ENCODE measurements at regions not wholly inside any gene's neighbourhood (a gene's known extent, or its start where the extent isn't known, plus 50 kb on each side); places are given as distances from the start of the nearest gene placed in this dataset.
A peak's percentile ranks its signal among the peaks of the same experiment; 100 is the strongest.

DNA sequence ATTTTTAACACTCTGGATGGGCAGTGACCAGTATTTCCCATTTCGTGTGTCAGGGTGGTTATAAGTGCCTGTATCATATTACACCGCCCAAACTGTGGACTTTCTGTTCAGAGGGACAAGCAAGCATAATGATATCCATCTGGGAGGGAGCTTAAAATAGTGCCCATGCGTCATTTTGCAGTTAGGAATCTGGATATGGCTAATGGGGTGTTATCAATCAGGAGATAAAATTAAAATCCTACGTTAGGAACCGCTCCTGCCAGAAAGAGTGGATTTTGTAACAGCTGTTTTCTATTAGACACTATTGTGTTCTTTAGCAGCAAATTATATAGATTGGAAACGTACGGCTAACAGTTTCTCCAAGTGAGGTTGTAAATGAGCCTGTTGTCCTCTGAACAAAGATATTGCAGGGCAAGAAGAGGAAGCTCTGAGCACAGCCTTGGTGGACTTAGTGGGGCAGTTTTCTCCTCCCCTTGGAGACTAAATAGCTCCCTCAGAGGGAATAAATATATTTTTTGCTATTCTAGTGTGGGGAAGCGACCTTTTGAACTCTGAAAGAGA is 160.4 kb downstream of the SPATA31D1 start:
- DNase-seq = peak; percentile 77
- 29% methylated on average over 4 of the region's 8 CpGs for WGBS (ENCODE audit: insufficient coverage)
- peaks cover 8% of the 10 kb centered on the region for H3K4me1 ChIP-seq (ENCODE audit: control insufficient read depth, insufficient read depth, low read length)

GRCh38 chr9:82149501-82149946 is 161.0 kb downstream of the SPATA31D1 start:
- peak; percentile 63 for DNase-seq
- Histone ChIP-seq H3K4me1 (ENCODE audit: control insufficient read depth, insufficient read depth, low read length) (peaks cover 8% of the 10 kb centered on the region), H3K27me3 (ENCODE audit: control insufficient read depth, insufficient read depth, low read length) (no peaks in the 10 kb centered on the region), H3K4me3 (ENCODE audit: low read length) (no peak overlapping the region), H3K9me3 (replicated peaks; ENCODE audit: control insufficient read depth, low read depth, low read length) (no peaks in the 10 kb centered on the region), H3K36me3 (ENCODE audit: control insufficient read depth, insufficient read depth, low read length) (no peaks in the 10 kb centered on the region), H3K27ac (ENCODE audit: low read length) (peak overlapping the region; percentile 33)
- WGBS (ENCODE audit: insufficient coverage) = 34% methylated on average over 3 of the region's 4 CpGs

More for the DNA sequence above, 160.4 kb downstream of the SPATA31D1 start:
- Histone ChIP-seq H3K9me3 (replicated peaks; ENCODE audit: control insufficient read depth, low read depth, low read length) (no peaks in the 10 kb centered on the region), H3K36me3 (ENCODE audit: control insufficient read depth, insufficient read depth, low read length) (no peaks in the 10 kb centered on the region), H3K27ac (ENCODE audit: low read length) (peak overlapping the region; percentile 33), H3K4me3 (ENCODE audit: low read length) (no peak overlapping the region), H3K27me3 (ENCODE audit: control insufficient read depth, insufficient read depth, low read length) (no peaks in the 10 kb centered on the region)

DNA sequence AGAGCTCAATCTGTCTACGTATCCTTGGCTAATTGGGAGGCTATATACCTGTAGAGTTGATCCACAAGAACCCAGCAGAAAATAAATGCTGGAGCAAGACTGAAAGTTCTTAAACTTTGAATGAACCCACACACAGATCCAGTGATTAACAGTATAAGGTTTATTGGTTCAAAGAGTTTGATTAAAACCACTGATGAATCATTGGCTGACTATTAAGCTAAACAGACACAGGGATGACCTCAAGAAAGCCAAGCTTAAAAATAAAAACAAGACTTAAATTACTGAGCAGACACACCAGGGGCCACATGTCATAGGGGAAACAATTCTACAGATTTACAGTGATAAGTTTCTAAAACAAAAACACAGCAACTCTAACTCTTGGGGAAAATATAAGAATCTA is 163.6 kb downstream of the SPATA31D1 start:
- Histone ChIP-seq H3K9me3 (replicated peaks; ENCODE audit: control insufficient read depth, low read depth, low read length) (no peaks in the 10 kb centered on the region), H3K27me3 (ENCODE audit: control insufficient read depth, insufficient read depth, low read length) (no peaks in the 10 kb centered on the region), H3K36me3 (ENCODE audit: control insufficient read depth, insufficient read depth, low read length) (no peaks in the 10 kb centered on the region), H3K4me1 (ENCODE audit: control insufficient read depth, insufficient read depth, low read length) (peaks cover 8% of the 10 kb centered on the region), H3K27ac (ENCODE audit: low read length) (no peak overlapping the region), H3K4me3 (ENCODE audit: low read length) (no peak overlapping the region)
- no CpG with 5 or more reads among the region's 1 CpG for WGBS (ENCODE audit: insufficient coverage)
- no peak for DNase-seq

- Histone ChIP-seq H3K4me1 (ENCODE audit: control insufficient read depth, insufficient read depth, low read length) (peaks cover 8% of the 10 kb centered on the region), H3K36me3 (ENCODE audit: control insufficient read depth, insufficient read depth, low read length) (no peaks in the 10 kb centered on the region), H3K4me3 (ENCODE audit: low read length) (no peak overlapping the region), H3K27ac (ENCODE audit: low read length) (no peak overlapping the region), H3K9me3 (replicated peaks; ENCODE audit: control insufficient read depth, low read depth, low read length) (no peaks in the 10 kb centered on the region), H3K27me3 (ENCODE audit: control insufficient read depth, insufficient read depth, low read length) (no peaks in the 10 kb centered on the region)
- no peak for DNase-seq
Observed at GRCh38 chr9:82153032-82153431, 164.5 kb downstream of the SPATA31D1 start.

GRCh38 chr9:82154573-82154972 is 166.0 kb downstream of the SPATA31D1 start:
- no peak overlapping the region for H3K4me3 ChIP-seq (ENCODE audit: low read length)
- no peak overlapping the region for H3K27ac ChIP-seq (ENCODE audit: low read length)
- H3K9me3 ChIP-seq (replicated peaks; ENCODE audit: control insufficient read depth, low read depth, low read length) = no peaks in the 10 kb centered on the region
- no CpG with 5 or more reads among the region's 2 CpGs for WGBS (ENCODE audit: insufficient coverage)
- H3K4me1 ChIP-seq (ENCODE audit: control insufficient read depth, insufficient read depth, low read length) = peaks cover under 1% of the 10 kb centered on the region
- H3K36me3 ChIP-seq (ENCODE audit: control insufficient read depth, insufficient read depth, low read length) = no peaks in the 10 kb centered on the region
- no peaks in the 10 kb centered on the region for H3K27me3 ChIP-seq (ENCODE audit: control insufficient read depth, insufficient read depth, low read length)
- no peak for DNase-seq

GRCh38 chr9:82161876-82162275 is 173.3 kb downstream of the SPATA31D1 start:
- H3K4me1 ChIP-seq (ENCODE audit: control insufficient read depth, insufficient read depth, low read length) = no peaks in the 10 kb centered on the region
- no peaks in the 10 kb centered on the region for H3K27me3 ChIP-seq (ENCODE audit: control insufficient read depth, insufficient read depth, low read length)
- H3K27ac ChIP-seq (ENCODE audit: low read length) = no peak overlapping the region
- H3K9me3 ChIP-seq (replicated peaks; ENCODE audit: control insufficient read depth, low read depth, low read length) = no peaks in the 10 kb centered on the region
- DNase-seq = no peak
- H3K36me3 ChIP-seq (ENCODE audit: control insufficient read depth, insufficient read depth, low read length) = no peaks in the 10 kb centered on the region
- WGBS (ENCODE audit: insufficient coverage) = 100% methylated on average over 1 of the region's 3 CpGs
- no peak overlapping the region for H3K4me3 ChIP-seq (ENCODE audit: low read length)

GRCh38 chr9:82164159-82164558 is 175.6 kb downstream of the SPATA31D1 start:
- Histone ChIP-seq H3K4me1 (ENCODE audit: control insufficient read depth, insufficient read depth, low read length) (no peaks in the 10 kb centered on the region), H3K36me3 (ENCODE audit: control insufficient read depth, insufficient read depth, low read length) (no peaks in the 10 kb centered on the region), H3K4me3 (ENCODE audit: low read length) (no peak overlapping the region), H3K27ac (ENCODE audit: low read length) (no peak overlapping the region), H3K9me3 (replicated peaks; ENCODE audit: control insufficient read depth, low read depth, low read length) (no peaks in the 10 kb centered on the region), H3K27me3 (ENCODE audit: control insufficient read depth, insufficient read depth, low read length) (no peaks in the 10 kb centered on the region)
- no CpG with 5 or more reads among the region's 2 CpGs for WGBS (ENCODE audit: insufficient coverage)
- no peak for DNase-seq

DNA sequence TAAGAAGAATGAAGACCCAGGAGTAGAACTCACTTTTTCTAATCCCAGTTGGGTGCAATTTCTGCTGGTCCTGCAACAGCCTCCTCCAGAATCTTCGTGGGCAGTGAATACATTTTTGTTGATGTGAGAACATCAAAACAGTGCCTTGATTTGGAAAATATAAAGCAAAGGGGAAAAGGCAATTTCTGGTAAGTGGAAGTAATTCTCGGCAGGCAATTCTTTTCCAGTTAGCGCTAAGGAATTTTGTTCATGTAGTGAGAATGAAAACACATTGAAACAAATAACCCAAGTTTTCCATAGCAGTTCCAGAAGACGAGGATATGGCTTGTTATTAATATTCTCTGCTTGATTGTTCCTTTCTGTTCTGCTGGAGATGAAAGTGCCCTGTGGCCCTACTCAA is 178.7 kb downstream of the SPATA31D1 start:
- peaks cover 2% of the 10 kb centered on the region for H3K4me1 ChIP-seq (ENCODE audit: control insufficient read depth, insufficient read depth, low read length)
- peak; percentile 16 for DNase-seq
- no peaks in the 10 kb centered on the region for H3K9me3 ChIP-seq (replicated peaks; ENCODE audit: control insufficient read depth, low read depth, low read length)
- H3K27me3 ChIP-seq (ENCODE audit: control insufficient read depth, insufficient read depth, low read length) = no peaks in the 10 kb centered on the region
- 20% methylated on average over 1 of the region's 4 CpGs for WGBS (ENCODE audit: insufficient coverage)
- H3K27ac ChIP-seq (ENCODE audit: low read length) = no peak overlapping the region
- no peak overlapping the region for H3K4me3 ChIP-seq (ENCODE audit: low read length)
- no peaks in the 10 kb centered on the region for H3K36me3 ChIP-seq (ENCODE audit: control insufficient read depth, insufficient read depth, low read length)

DNA sequence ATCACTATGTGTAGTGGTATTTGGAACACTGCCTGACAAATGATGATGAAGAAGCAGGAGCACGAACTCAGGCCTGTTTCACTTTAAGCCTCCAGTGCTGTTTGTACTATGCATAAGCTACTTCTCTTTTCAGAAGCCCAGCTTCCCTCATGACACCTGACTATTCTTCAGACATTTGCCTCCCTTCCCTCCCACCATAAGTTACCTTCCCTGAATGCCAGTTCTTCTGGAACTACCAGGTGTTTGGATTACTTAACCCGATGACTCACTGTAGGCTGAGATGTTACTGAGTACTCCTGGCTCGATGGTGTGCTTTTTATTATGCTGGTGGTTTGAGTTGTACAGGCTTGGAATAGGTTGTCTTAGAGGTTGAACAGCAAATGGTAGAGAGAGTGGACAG is 180.0 kb downstream of the SPATA31D1 start:
- 90% methylated on average over 2 of the region's 3 CpGs for WGBS (ENCODE audit: insufficient coverage)
- no peak overlapping the region for H3K27ac ChIP-seq (ENCODE audit: low read length)

GRCh38 chr9:82170866-82171265 is 182.3 kb downstream of the SPATA31D1 start:
- no peaks in the 10 kb centered on the region for H3K36me3 ChIP-seq (ENCODE audit: control insufficient read depth, insufficient read depth, low read length)
- H3K9me3 ChIP-seq (replicated peaks; ENCODE audit: control insufficient read depth, low read depth, low read length) = no peaks in the 10 kb centered on the region
- H3K4me1 ChIP-seq (ENCODE audit: control insufficient read depth, insufficient read depth, low read length) = peaks cover 2% of the 10 kb centered on the region
- no peak overlapping the region for H3K4me3 ChIP-seq (ENCODE audit: low read length)
- H3K27ac ChIP-seq (ENCODE audit: low read length) = no peak overlapping the region
- no peak for DNase-seq
- H3K27me3 ChIP-seq (ENCODE audit: control insufficient read depth, insufficient read depth, low read length) = no peaks in the 10 kb centered on the region
- WGBS (ENCODE audit: insufficient coverage) = no CpG with 5 or more reads among the region's 3 CpGs

More for the DNA sequence above, 180.0 kb downstream of the SPATA31D1 start:
- no peaks in the 10 kb centered on the region for H3K36me3 ChIP-seq (ENCODE audit: control insufficient read depth, insufficient read depth, low read length)
- H3K4me1 ChIP-seq (ENCODE audit: control insufficient read depth, insufficient read depth, low read length) = peaks cover 2% of the 10 kb centered on the region
- H3K9me3 ChIP-seq (replicated peaks; ENCODE audit: control insufficient read depth, low read depth, low read length) = no peaks in the 10 kb centered on the region
- H3K4me3 ChIP-seq (ENCODE audit: low read length) = no peak overlapping the region
- DNase-seq = no peak
- no peaks in the 10 kb centered on the region for H3K27me3 ChIP-seq (ENCODE audit: control insufficient read depth, insufficient read depth, low read length)

GRCh38 chr9:82171271-82171670 is 182.7 kb downstream of the SPATA31D1 start:
- WGBS (ENCODE audit: insufficient coverage) = no CpG with 5 or more reads among the region's 3 CpGs
- no peaks in the 10 kb centered on the region for H3K36me3 ChIP-seq (ENCODE audit: control insufficient read depth, insufficient read depth, low read length)
- DNase-seq = no peak
- H3K27ac ChIP-seq (ENCODE audit: low read length) = no peak overlapping the region
- no peaks in the 10 kb centered on the region for H3K9me3 ChIP-seq (replicated peaks; ENCODE audit: control insufficient read depth, low read depth, low read length)
- no peak overlapping the region for H3K4me3 ChIP-seq (ENCODE audit: low read length)
- peaks cover 2% of the 10 kb centered on the region for H3K4me1 ChIP-seq (ENCODE audit: control insufficient read depth, insufficient read depth, low read length)
- H3K27me3 ChIP-seq (ENCODE audit: control insufficient read depth, insufficient read depth, low read length) = no peaks in the 10 kb centered on the region

Measured in muscle of leg (tissue), 3 donors.